Left forelimb (tissue), 1 donor: ENCODE measurements at regions not wholly inside any gene's neighbourhood (a gene's known extent, or its start where the extent isn't known, plus 50 kb on each side); places are given as distances from the start of the nearest gene placed in this dataset.

ENCODE experiments used
- DNase-seq: peaks from one replicate; pipeline ENCODE4 v3.0.0-alpha.2; 2018; ENCODE audit warnings: low spot score

DNA sequence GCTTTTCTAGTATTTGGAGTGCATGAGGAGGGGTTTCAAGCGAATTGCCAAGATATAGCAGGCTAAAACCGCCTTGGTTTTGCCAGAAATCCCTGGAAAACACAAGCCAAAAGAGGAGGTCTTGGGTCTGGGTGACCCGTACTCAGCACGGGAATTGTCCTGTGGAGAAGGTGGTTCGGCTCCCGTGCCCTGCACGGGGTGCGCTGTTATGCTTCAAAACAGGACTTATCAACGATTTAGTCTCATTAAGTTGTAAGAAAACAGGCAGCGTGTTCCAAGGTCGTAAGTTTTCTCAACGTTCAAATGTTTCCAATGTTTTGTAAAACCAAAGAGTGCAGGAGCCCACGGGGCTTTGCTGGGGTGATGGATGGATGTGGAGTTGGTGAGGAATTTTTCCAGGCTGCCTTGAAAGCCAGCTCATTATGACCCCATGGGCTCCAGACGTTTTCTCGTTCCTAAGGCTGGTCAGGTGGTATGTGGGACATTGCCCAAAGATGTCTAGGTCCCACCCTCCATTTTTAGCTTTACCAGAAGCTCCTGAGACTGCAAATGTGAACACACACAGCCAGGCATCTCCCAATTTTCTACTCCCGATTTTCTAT is 75.4 kb upstream of the CLDN14 start:
- no peak for DNase-seq

DNA sequence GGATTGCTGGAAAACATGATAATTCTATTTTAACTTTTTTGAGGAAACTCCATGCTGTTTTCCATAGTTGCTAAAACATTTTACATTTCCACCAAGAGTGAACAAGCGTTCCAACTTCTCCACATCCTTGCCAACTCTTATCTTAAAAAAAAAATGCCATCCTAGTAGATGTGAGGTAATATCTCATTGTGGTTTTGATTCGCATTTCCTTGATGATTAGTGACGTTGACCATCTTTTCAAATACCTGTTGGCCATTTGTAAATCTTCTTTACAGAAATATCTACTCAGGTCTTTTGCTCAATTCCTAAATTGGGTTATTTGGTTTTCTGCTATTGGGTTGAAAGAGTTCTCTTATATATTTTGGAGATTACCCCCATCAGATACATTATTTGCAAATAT is 77.4 kb upstream of the CLDN14 start:
- DNase-seq, result no peak

DNA sequence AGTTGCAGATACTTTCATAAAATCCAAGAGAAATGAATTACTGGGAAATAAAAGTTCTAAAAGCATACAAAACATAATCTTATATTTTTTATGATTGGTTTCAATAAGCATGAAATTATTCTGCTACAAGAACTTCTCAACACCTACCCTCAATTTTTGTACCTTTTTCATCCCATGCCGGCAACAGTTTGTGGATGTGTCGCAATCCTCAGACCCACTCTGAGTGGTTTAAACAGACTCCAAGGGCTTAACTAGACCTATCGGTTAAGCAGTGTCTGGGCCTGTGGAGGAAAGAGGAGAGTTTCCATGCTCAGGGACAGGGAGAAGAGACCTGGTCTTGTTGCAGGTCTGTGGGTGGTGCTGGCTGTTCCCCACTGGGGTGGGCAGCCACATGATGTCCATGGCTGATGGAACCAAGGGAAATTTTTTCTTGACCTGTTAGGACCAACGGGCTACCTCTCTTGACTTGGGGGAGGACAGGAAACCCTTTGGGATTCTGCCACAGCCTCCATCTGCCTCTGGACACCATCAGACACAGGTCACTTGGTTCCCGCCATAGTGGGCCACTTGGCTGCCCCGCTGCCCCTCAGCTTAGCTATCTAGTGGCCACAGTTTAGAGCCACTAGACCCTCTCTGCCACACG is 81.1 kb upstream of the CLDN14 start:
- no peak for DNase-seq

DNA sequence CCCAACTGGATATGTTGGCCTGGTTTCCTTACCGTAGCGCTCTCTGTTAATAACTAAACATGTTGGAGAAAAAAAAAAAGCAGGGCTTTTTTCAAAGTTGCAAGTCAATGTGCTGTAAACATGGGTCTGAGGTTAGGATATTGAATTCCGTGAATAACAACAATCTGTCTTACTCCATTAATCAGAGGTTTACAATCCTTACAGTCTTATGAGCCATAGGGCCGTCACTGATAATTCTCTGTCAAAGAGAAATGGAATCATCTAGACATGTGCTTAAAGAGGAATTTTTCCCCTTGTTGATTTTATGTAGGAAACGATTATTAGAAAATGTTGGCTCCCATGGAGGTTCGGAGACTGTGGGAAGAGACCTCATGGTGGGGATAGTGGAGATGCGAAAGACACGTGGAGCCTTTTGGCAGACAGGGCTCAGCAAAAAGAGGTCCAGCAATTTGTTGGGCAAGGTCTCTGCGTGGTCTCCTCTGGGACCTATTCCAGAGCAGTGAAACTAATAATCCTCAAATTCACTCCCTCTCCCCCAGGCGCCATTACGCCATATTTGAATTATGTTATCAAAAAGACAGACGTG is 83.5 kb upstream of the CLDN14 start:
- no peak for DNase-seq

DNA sequence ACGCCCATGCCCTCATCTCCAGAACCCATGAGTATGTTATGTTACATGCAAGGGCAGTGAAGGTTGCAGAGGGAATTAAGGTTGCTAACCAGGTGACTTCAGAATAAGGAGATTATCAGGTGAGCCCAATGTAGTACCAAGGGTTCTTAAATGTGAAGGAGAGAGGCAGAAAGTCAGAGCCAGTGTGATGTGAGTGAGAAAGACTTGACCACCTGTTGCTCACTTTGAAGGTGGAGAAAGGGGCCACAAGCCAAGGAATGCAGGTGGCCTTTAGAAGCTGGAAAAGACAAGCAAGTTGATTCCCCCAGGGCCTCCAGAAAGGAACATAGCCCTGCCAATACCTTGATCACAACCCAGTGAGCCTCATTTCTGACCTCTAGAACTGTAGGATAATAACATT is 84.7 kb upstream of the CLDN14 start:
- DNase-seq, result no peak

DNA sequence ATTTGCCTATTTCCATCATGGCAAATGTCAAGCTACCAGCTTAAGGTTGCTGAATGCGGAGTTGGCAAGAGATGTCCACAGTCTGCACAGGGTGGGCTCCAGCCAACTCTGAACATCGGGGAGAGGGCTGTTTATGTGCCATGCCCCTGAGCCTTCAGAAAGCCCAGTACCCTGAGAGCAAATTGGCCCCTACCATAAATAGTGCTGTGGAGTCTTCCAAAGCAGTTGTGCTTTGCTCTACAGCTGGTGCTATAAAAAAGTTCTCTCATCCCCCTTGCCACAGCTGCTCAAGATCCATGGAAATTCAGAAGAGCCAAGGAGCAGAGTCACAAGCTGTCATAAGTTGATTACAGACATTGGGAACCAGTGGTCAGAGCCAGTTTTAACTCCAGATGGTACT is 85.6 kb upstream of the CLDN14 start:
- DNase-seq, result no peak

DNA sequence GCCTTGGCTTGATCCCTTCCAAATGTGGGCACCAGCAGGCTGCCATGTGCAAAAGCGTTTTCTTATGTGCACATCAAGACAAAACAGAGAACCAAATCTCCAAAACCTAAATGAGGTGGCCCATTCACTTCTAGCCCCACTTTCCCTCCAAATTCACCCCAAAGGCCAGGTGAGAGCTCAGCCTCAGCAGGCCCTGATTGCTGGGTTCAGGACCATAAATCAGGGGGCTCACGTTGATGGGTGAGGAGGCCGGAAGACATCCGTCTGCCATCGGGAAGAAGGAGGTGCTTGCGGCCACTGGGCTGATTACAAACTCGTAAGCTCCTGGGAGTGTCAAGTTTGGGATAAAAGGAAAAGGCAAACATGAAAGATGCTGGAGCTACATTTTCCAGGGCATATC is 86.7 kb upstream of the CLDN14 start:
- DNase-seq, result no peak

DNA sequence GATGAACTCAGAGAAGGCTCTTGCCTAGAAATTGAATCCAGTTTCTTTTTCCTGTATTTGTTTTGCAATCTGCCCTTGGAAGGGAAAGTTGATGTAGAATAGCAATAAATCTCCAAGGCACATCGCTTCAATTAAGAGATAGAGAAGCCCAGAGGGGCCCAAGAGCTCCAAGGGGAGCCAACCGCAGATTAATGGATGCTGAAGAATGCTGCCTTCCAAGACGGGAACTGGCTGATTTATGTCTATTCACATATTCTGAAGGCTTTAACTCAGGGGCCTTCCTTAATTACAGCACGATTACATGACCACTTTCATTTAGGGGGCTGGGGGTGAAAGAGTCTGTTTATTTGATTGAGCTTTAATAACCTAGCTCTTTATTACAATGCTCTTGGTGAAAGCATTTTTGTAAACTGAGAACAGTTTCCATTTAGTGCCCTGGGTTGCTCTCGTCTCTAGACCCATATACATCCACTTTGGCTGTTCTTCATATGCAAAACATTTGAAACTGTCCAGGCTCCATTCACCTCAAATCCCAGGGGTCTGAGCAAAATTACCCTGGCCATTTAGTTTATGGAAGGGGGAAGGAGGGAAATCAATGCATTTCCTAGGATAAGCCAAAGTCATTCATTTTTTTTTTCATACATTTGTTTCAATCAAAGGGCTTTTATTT is 87.4 kb upstream of the CLDN14 start:
- no peak for DNase-seq

DNA sequence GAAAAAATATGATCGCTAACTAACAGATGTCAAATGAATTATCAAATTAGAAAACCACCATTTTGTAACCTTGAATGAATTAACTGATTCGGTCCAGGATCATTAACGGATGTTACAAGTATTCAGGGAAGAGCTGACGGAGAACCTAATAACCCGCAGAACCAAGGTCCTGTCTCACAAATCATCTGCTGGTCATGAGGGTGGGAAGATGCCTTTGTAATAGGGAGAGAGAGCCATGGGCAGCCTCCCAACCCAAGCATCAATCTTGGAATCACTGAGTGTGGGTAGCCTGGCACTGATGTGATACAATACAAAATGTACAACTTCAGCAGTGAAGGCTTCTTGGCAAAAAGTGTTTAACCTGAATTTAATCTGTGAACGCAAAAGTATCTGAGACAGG is 89.6 kb upstream of the CLDN14 start:
- no peak for DNase-seq

DNA sequence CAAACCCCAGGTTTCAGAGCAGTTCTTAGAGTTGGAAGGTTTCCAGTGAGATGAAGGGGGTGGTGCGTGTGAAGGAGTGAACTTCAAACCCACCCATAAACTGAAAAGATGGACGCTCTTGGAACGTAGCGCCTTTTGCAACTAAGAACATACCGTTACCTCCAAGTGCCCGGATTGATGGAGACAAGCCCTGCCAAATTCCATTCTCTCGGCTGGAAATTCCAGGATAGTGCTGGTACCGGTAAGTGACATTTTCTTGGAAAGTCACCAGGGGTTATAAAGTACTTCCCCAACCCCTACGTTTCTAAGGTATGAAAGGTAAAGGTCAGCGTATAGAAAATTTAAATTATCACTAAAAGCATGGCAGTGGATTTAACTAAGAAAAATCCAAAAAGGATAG is 91.6 kb upstream of the CLDN14 start:
- no peak for DNase-seq

DNA sequence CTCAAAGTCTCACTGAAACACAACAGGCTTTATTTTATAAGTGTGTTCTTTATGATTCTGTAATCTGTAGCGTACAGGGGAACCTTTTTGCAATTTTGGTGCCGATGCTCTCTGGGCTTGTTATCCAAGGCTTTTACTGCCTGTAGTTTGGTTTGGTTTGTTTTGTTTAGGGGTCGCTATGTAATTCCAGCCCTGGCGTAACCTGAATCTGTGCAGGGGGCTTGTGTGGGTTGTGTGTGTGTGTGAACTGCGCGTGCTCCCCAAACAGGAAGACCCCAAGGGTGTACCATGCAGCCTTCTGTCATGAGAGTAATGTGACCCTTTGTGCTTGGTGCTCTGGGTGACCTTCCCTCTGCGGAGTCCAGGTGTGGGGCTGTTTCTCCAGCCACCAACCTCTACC is 92.1 kb upstream of the CLDN14 start:
- DNase-seq, result no peak

DNA sequence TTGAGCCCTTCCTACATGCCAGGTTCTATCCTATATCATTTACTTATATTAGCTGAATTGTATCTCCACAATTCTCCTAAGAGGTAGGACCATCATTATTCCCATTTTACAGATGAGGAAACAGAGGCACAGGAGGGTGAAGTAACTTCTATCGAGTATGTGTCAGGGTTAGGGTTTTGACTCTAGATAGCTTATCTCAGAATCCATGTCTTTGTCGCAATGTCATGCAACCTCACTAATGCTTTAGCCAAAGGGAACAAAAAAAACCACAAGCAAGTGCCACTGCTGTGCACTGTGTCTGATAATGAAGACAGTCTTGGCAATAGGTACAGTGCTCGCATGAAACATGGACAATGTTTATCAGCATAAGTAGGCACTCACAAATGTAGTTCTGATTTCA is 95.4 kb upstream of the CLDN14 start:
- no peak for DNase-seq

DNA sequence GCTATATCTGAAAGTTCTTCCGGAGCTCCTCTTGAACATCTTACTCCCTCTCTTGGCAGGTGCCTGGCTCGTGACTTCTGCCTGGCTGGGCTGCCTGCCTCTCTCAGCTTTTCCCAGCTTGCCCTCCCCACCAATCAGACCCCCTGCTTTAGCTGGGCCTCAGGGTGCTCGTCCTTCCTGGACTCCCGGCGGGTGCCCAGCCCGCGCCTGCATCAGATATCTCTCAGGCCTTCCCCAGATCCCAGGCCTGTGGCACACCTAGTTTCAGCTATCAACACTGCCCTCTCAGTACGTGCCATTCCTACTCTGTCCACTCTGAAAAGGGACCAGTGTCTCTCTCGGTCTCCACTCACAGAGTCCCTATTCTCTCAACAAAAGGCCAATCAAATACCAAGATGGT is 96.5 kb upstream of the CLDN14 start:
- no peak for DNase-seq

DNA sequence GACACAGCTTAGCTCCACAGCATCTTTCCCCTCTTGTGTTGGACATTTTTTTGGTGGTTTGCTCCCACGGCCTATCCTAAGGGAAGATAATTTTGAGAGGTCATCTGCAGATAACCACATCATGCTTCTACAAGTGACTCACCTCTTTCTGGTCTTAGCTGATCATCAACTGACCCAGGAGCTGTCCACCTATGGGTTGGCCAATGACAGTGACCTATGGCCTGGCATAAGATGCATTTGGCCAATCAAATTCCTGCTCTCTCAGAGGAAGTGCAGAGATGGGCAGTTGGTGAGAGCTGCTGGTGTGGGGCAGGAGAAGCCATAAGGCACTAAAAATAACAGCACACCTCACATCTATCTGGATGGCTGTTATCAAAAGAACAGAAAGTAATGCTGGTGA is 100.0 kb upstream of the CLDN14 start:
- DNase-seq, result no peak

DNA sequence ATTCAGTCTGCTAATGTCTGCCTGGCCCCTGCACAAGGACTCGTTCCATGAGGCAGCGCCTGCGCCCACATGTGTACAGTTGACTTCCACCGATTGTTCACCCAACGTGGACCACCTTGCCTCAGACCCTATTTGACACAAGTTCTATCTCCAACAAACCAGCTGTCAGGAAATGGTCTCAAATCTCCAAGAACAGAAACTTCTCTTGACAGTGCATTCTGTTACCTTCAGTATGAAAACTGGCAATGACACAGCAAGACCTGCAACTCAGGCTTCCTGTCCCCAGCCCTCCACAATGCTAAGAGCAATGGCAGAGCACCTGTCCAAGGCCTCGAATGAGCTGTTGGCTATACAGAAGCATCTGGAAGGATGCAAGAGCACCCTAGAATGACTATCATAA is 102.3 kb upstream of the CLDN14 start:
- no peak for DNase-seq

DNA sequence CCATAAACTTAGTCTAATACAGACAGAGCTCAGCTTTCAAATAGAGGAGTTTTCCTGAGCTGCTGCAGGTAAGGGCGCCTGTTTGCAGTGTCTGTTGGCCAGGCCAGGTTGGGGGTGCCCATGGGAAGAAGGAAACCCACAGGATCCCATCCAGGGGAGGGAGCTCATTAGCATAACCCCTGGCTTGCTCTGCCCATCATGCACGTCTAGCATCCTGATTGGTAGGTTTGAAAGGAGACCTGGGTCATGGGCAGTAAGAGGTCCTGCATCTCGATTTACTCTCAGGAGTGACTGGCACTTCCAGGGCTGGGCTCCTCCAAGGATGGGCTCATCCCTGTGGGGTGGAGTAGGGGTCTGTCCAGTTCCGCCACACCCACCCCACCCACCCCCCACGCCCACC is 103.7 kb upstream of the CLDN14 start:
- DNase-seq, result no peak

DNA sequence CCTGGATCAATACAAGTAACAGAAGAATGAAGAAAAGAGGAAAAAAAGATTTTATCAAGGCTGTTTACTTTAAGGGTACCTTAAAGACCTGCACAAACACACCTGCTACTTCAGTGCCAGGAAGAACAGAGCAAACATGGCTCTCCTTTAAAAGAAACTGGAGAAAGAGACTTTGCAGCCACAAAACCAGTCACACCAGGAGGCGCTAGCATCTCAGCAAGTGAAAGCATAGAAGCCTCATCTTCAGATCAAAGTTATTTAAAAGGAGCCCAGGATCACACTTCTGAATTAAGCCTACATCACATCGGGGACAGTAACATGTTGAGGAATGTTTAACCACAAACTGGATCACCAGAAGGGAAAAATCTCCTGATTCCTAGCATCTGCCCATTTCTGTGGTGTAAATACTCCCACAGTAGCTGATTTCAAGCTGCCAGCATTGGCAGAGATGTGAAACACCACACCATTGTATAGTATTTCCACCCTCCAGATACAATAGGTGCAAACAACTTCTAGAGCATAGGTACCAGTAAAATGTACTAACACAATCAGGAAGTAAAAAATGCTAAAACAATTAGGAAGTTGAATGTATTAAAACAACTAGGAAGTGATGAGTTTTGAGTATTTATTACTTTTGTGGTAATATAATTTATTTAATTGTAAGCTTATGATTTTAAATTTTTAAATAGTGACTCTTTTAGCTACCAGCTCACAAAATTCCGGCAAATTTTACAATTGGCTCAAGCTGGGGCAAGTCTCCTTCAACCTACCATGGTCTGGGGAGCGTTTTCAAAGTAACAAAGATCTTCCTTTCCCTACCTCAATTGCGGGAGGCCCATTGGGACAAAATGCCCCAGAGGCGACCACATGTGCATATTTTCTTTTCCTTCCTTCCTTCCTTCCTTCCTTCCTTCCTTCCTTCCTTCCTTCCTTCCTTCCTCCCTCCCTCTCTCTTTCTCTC is 105.3 kb upstream of the CLDN14 start:
- DNase-seq, result no peak

DNA sequence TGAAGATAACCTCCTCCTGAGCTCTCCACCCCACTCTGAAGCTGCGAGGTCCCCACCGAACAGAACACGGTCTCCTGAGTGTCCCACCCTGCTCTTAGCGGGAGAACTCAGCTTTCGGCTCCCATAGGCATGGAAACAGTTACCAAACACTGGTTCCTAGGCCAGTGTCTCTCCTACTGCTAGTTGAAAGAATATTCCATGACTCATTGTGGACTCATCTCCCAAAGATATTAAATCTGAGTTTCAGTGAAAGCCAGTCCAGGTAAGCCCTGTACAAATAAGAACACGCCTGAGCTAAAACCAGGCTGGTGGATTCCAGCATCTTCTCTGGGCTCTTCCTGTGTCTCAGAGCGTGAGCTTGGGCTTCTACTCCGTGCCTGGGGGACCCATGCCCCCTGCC is 107.5 kb upstream of the CLDN14 start:
- DNase-seq, result no peak

DNA sequence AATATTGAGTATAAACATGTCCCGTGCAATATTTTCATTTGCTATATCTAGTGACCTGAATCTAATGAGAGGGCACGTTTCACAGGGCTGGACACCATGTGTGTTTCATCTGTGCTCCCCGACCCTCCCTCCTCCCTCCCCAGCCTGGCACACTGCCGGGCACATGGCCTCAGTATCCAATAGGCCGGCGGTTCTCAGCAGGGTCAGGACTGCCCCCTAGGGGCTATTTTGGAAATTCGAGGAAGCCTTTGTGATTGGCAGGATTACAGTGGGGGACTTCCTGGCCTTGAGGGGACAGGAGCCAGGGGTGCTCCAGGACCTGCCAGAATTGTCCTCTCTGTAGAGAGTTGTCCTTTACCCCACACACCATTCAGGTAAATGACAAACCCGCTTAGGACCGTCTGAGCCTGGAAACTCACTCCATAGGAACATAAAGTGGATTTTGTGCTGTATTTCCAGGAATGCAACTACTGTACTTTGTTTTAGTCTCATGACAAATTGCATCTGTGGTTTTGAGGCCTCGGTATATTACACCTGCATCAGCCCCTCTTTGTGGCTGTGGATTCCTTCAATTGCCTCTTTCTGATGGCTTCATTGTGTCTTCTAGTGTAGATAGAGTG is 109.5 kb upstream of the SIM2 start:
- no peak for DNase-seq

DNA sequence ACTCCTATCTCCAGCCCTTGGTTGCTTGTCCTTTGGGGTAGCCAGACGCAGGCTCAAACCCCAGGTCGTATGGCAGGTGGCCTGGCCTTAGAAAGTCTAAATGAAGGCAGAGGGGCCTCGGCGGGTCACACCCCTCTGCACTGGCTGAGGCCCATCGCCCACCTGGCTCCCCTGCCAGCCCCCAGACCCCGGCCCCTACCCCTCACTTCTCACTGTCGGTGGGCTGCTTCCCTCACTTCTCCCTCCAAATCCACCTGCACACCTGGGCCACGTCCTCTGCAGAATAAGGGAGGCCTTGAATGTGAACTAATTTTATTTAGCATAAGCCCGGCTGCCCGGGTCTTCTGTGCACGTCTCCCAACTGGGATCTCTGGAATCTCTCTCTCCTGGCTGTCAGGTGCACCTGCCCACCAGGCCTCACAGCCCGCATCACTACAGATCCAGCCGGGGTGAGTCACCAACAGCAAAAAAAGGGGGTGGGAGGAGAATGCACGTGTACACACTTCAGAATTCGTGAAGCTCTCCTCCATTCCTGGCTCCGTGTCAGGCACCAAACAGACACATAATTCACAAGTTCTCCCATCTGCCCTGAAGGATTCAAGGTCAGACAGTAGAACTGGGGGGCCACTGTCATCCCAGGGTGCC is 107.5 kb upstream of the SIM2 start:
- no peak for DNase-seq

DNA sequence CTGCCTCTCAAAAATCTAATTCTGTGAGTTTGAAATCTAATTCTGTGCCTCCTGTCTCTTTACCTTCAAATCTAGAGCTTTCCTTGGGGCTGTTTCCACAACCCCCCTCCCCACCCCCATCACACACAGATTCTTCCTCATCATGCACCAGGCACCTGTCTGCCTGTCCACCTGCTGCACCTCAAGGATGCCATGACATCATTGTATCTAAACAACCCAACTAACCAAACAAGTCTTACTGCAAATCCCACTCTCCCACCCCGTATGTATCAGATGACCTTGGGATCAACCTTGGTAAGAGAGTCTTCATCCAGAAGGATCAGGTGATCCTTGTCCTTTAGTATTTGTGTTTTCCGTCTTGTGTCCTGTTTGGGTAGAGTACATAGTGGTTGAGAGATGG is 102.7 kb upstream of the SIM2 start:
- no peak for DNase-seq
